Right ventricle myocardium superior (tissue), 1 donor: ENCODE measurements at regions not wholly inside any gene's neighbourhood (a gene's known extent, or its start where the extent isn't known, plus 50 kb on each side); places are given as distances from the start of the nearest gene placed in this dataset.

Experiments used
- ATAC-seq: fragments of 200-7000 bp; cut with Tn5 transposase; one replicate; pipeline ENCODE4 v1.9.1; 2020; ENCODE audit warnings: mild to moderate bottlenecking; ENCODE audit not compliant: poor library complexity
- DNase-seq: peaks from one replicate; pipeline ENCODE4 v3.0.0-alpha.2; 2020
- intact Hi-C: fragments of 100-400 bp; cut with DNase I; formaldehyde crosslinking; loops from one replicate; pipeline ENCODE4 v1.11.2; 2022
- donor health status: DM: no; HTN: yes; CAD: no; lungs with severe emphysema.

- DNase-seq = no peak
- intact Hi-C loops = no loop called here
- ATAC-seq = no peak
Observed at GRCh38 chr17:55598495-55598894, 87.2 kb upstream of the SMIM36 start.

GRCh38 chr17:55588446-55589242 is 77.4 kb upstream of the SMIM36 start:
- ATAC-seq (peak; percentile 64), DNase-seq (no peak)
- intact Hi-C loops = no loop called here

GRCh38 chr17:55587608-55588139 is 76.4 kb upstream of the SMIM36 start:
- intact Hi-C loops = no loop called here
- ATAC-seq (peak; percentile 91), DNase-seq (peak; percentile 59)

- intact Hi-C loops = no loop called here
- DNase-seq (no peak), ATAC-seq (no peak)
Observed at GRCh38 chr17:55585629-55586028, 74.4 kb upstream of the SMIM36 start.

GRCh38 chr17:55584861-55585260 is 73.6 kb upstream of the SMIM36 start:
- intact Hi-C loops = no loop called here
- no peak for DNase-seq
- ATAC-seq = no peak

GRCh38 chr17:55584055-55584685 is 72.9 kb upstream of the SMIM36 start:
- no peak for DNase-seq
- intact Hi-C loops = no loop called here

GRCh38 chr17:55582897-55583296 is 71.6 kb upstream of the SMIM36 start:
- intact Hi-C loops = no loop called here
- DNase-seq = no peak
- no peak for ATAC-seq

More at GRCh38 chr17:55584055-55584685, 72.9 kb upstream of the SMIM36 start:
- ATAC-seq = no peak

GRCh38 chr17:55580596-55581133 is 69.4 kb upstream of the SMIM36 start:
- intact Hi-C loops = no loop called here
- no peak for ATAC-seq
- DNase-seq = no peak

- intact Hi-C loops = no loop called here
- peak; percentile 50 for DNase-seq
- ATAC-seq = peak; percentile 47
Observed at GRCh38 chr17:55577687-55578086, 66.4 kb upstream of the SMIM36 start.

- DNase-seq (peak; percentile 73), ATAC-seq (peak; percentile 83)
- intact Hi-C loops = no loop called here
Observed at GRCh38 chr17:55576996-55577586, 65.8 kb upstream of the SMIM36 start.

GRCh38 chr17:55576237-55576995 is 65.2 kb upstream of the SMIM36 start:
- intact Hi-C loops = no loop called here
- DNase-seq (no peak), ATAC-seq (peak; percentile 69)

- intact Hi-C loops = no loop called here
Observed at GRCh38 chr17:55575058-55575636, 63.9 kb upstream of the SMIM36 start.

GRCh38 chr17:55572599-55572998 is 61.3 kb upstream of the SMIM36 start:
- ATAC-seq (no peak), DNase-seq (no peak)
- intact Hi-C loops = no loop called here

More at GRCh38 chr17:55575058-55575636, 63.9 kb upstream of the SMIM36 start:
- ATAC-seq = no peak
- DNase-seq = no peak

- intact Hi-C loops = no loop called here
- ATAC-seq (no peak), DNase-seq (no peak)
Observed at GRCh38 chr17:55572139-55572538, 60.9 kb upstream of the SMIM36 start.

GRCh38 chr17:55571095-55571494 is 59.8 kb upstream of the SMIM36 start:
- DNase-seq (no peak), ATAC-seq (no peak)
- intact Hi-C loops = no loop called here

- DNase-seq = no peak
- intact Hi-C loops = no loop called here
- no peak for ATAC-seq
Observed at GRCh38 chr17:55570391-55570790, 59.1 kb upstream of the SMIM36 start.

- ATAC-seq (peak; percentile 85), DNase-seq (peak; percentile 79)
- intact Hi-C loops = no loop called here
Observed at GRCh38 chr17:55567240-55568214, 56.3 kb upstream of the SMIM36 start.
